Endothelial cell of umbilical vein (primary cell): ENCODE measurements at regions not wholly inside any gene's neighbourhood (a gene's known extent, or its start where the extent isn't known, plus 50 kb on each side); places are given as distances from the start of the nearest gene placed in this dataset.

ENCODE experiments used
- BruUV-seq: library from RNA; stranded (reverse); fragments of 400-500 nt; replicated peaks from 2 replicates; lab custom pipeline; 2021; lab: Mats Ljungman, UMichigan
- CTCF ChIA-PET: fragments of 300-600, 350-600 bp; sonication (Branson Sonifier 250); formaldehyde crosslinking; loops from one replicate; lab custom pipeline; 2021; ENCODE audit warnings: antibody characterized with exemption, inconsistent platforms; lab: Charles Lee
- POLR2A ChIA-PET: fragments of 300-600, 350-600 bp; sonication (Branson Sonifier 250); formaldehyde crosslinking; loops from one replicate; lab custom pipeline; 2021; ENCODE audit warnings: antibody characterized with exemption, inconsistent platforms; lab: Charles Lee
- DNase-seq: peaks from one replicate; pipeline ENCODE4 v3.0.0-alpha.2; 2011; ENCODE audit warnings: low read depth, low spot score
- FAIRE-seq: peaks from 2 replicates; lab custom pipeline; 2011; peaks lifted over from hg19 to GRCh38; lab: Jason Lieb, UNC
- H2AFZ ChIP-seq: 2 replicates; pipeline ENCODE4 v1.6.0; 2012; ENCODE audit warnings: low read depth, low read length, control low read depth, inconsistent platforms
- H3K27ac ChIP-seq: 2 replicates; pipeline ENCODE4 v1.5.1; 2011; ENCODE audit warnings: low read depth, mild to moderate bottlenecking, control low read depth, low read length, moderate library complexity; ENCODE audit not compliant: insufficient read depth
- H3K27me3 ChIP-seq, 2 experiments: 2 replicates each; pipeline versions ENCODE4 v1.6.0 to v1.6.1; 2011; ENCODE audit warnings: low read length in 2 of 2, mixed read lengths in 1 of 2; ENCODE audit not compliant: control insufficient read depth in 2 of 2, insufficient read depth in 2 of 2
- H3K36me3 ChIP-seq, 2 experiments: 2 replicates in 1 of 2; 3 replicates in 1 of 2; pipeline ENCODE4 v1.5.1; 2011; ENCODE audit warnings: low read length in 2 of 2, mild to moderate bottlenecking in 1 of 2, moderate library complexity in 1 of 2; ENCODE audit not compliant: control insufficient read depth in 2 of 2, insufficient read depth in 2 of 2; ENCODE audit errors: extremely low read depth in 1 of 2
- H3K4me1 ChIP-seq: 3 replicates; pipeline ENCODE4 v1.5.1; 2011; ENCODE audit warnings: mild to moderate bottlenecking, low read length; ENCODE audit not compliant: control insufficient read depth, insufficient read depth; ENCODE audit errors: extremely low read depth
- H3K4me2 ChIP-seq: 2 replicates; pipeline ENCODE4 v1.6.1; 2011; ENCODE audit warnings: low read length, control low read depth, mixed read lengths; ENCODE audit not compliant: insufficient read depth
- H3K4me3 ChIP-seq, 3 experiments: fragments of 200-600 bp in 1 of 3; sonication (generic), shearing (Covaris generic) in 1 of 3; replicated peaks in 1 of 3; 2 replicates each; pipeline ENCODE4 v1.5.1; 2011 to 2016; ENCODE audit warnings: control low read depth in 3 of 3, low read length in 3 of 3, mild to moderate bottlenecking in 2 of 3, inconsistent platforms in 1 of 3, low read depth in 1 of 3, moderate library complexity in 1 of 3; ENCODE audit not compliant: insufficient read depth in 1 of 3
- H3K79me2 ChIP-seq: 2 replicates; pipeline ENCODE4 v1.6.0; 2012; ENCODE audit warnings: low read length, inconsistent platforms; ENCODE audit not compliant: control insufficient read depth, insufficient read depth
- H3K9ac ChIP-seq: replicated peaks from 2 replicates; pipeline ENCODE3; 2011; ENCODE audit warnings: low read length, control low read depth; ENCODE audit not compliant: insufficient read depth; ENCODE audit errors: extremely low read depth
- H3K9me1 ChIP-seq: replicated peaks from 3 replicates; pipeline ENCODE4 v1.6.0; 2011; ENCODE audit warnings: mild to moderate bottlenecking, low read length; ENCODE audit not compliant: control insufficient read depth, insufficient read depth; ENCODE audit errors: extremely low read depth
- H3K9me3 ChIP-seq: replicated peaks from 2 replicates; pipeline ENCODE4 v1.5.1; 2012; ENCODE audit warnings: low read length, inconsistent platforms; ENCODE audit not compliant: control insufficient read depth, insufficient read depth
- H4K20me1 ChIP-seq: replicated peaks from 2 replicates; pipeline ENCODE3; 2011; ENCODE audit warnings: mild to moderate bottlenecking, low read length; ENCODE audit not compliant: control insufficient read depth, insufficient read depth; ENCODE audit errors: extremely low read depth
- CTCF ChIP-seq, 2 donors: IDR thresholded peaks; 1 replicate in 1 of 2; 2 replicates in 1 of 2; pipeline ENCODE4 v1.5.1; 2011; ENCODE audit warnings: low read length in 2 of 2, mild to moderate bottlenecking in 2 of 2, moderate library complexity in 2 of 2, control low read depth in 1 of 2, inconsistent platforms in 1 of 2, low read depth in 1 of 2; ENCODE audit not compliant: insufficient read depth in 1 of 2; ENCODE audit errors: extremely low read depth in 1 of 2
- EZH2 ChIP-seq: IDR thresholded peaks from 2 replicates; pipeline ENCODE4 v1.6.1; 2012; ENCODE audit warnings: borderline replicate concordance, low read depth, mild to moderate bottlenecking, moderate library complexity, low read length, inconsistent platforms; ENCODE audit not compliant: severe bottlenecking
- FOS ChIP-seq: IDR thresholded peaks from 2 replicates; pipeline ENCODE4 v1.6.1; 2011; ENCODE audit warnings: mild to moderate bottlenecking, low read length, moderate library complexity, borderline replicate concordance; ENCODE audit not compliant: insufficient read depth
- GATA2 ChIP-seq: IDR thresholded peaks from 2 replicates; pipeline ENCODE4 v1.7.0; 2011; ENCODE audit warnings: low read depth, mild to moderate bottlenecking, moderate library complexity, mixed read lengths, low read length; ENCODE audit not compliant: insufficient read length, insufficient read depth
- JUN ChIP-seq: IDR thresholded peaks from 2 replicates; pipeline ENCODE4 v1.6.1; 2011; ENCODE audit warnings: borderline replicate concordance, low read depth; ENCODE audit not compliant: insufficient read length, insufficient read depth
- MAX ChIP-seq: IDR thresholded peaks from 2 replicates; pipeline ENCODE4 v1.6.1; 2011; ENCODE audit not compliant: insufficient read depth, insufficient read length
- MYC ChIP-seq: IDR thresholded peaks from one replicate; pipeline ENCODE4 v1.6.1; 2011; ENCODE audit warnings: mild to moderate bottlenecking, low read depth, low read length
- POLR2A ChIP-seq: IDR thresholded peaks from 2 replicates; pipeline ENCODE4 v1.6.1; 2012; ENCODE audit warnings: low read depth, mild to moderate bottlenecking, control low read depth, low read length
- POLR2AphosphoS5 ChIP-seq: IDR thresholded peaks from 2 replicates; pipeline ENCODE4 v1.6.1; 2012; ENCODE audit warnings: low read depth, mild to moderate bottlenecking, control low read depth, low read length, moderate library complexity; ENCODE audit not compliant: insufficient read depth
- dilution Hi-C: fragments of 300-500 bp; cut with MboI; formaldehyde crosslinking; loops from one replicate; pipeline ENCODE4 v1.15.0; 2019; ENCODE audit warnings: low sequenced_read_pairs; ENCODE audit not compliant: extremely low pct_ligation_motif_present
- intact Hi-C: fragments of 100-400 bp; cut with micrococcal nuclease; formaldehyde crosslinking; loops from one replicate; pipeline ENCODE4 v1.10.0; 2022

GRCh38 chr5:87650284-87650683, 237.6 kb upstream of the CCNH start:
- H3K27me3 ChIP-seq, result no peaks in the 10 kb centered on the region
- dilution Hi-C loops (no loop called here), intact Hi-C loops (no loop called here)
- CTCF ChIA-PET, result no interaction called here
- H3K36me3 ChIP-seq, result no peaks in the 10 kb centered on the region
- no peaks in the 10 kb centered on the region for H3K9me3 ChIP-seq
- TF ChIP-seq MAX, result no peak
- no peak for TF ChIP-seq CTCF (IDR thresholded peaks at IDR 0.05; ENCODE audit: extremely low read depth in 1 of 2, insufficient read depth in 1 of 2, low read depth in 1 of 2, low read length in 2 of 2)
- TF ChIP-seq POLR2AphosphoS5, result no peak
- TF ChIP-seq MYC, result no peak
- no peak for TF ChIP-seq GATA2
- BruUV-seq, result no TSS peak
- no peak overlapping the region for H3K9ac ChIP-seq
- H4K20me1 ChIP-seq, result no peaks in the 10 kb centered on the region
- H3K4me2 ChIP-seq, result no peak overlapping the region
- DNase-seq, result no peak
- H3K79me2 ChIP-seq, result no peaks in the 10 kb centered on the region
- no peak for FAIRE-seq
- H3K27ac ChIP-seq, result no peak overlapping the region
- H3K4me3 ChIP-seq, result no peak overlapping the region
- POLR2A ChIA-PET, result no interaction called here
- H3K4me1 ChIP-seq, result no peaks in the 10 kb centered on the region
- H3K9me1 ChIP-seq, result no peaks in the 10 kb centered on the region
- H2AFZ ChIP-seq, result no peak overlapping the region

- no peak overlapping the region for H2AFZ ChIP-seq
- intact Hi-C loops, result no loop called here
- no peak overlapping the region for H3K4me3 ChIP-seq
- POLR2A ChIA-PET, result no interaction called here
- no peak overlapping the region for H3K27ac ChIP-seq
- no peaks in the 10 kb centered on the region for H3K79me2 ChIP-seq
- CTCF ChIA-PET, result no interaction called here
- H4K20me1 ChIP-seq, result no peaks in the 10 kb centered on the region
- H3K9me1 ChIP-seq, result no peaks in the 10 kb centered on the region
- dilution Hi-C loops, result no loop called here
- no peaks in the 10 kb centered on the region for H3K27me3 ChIP-seq
- no peaks in the 10 kb centered on the region for H3K36me3 ChIP-seq
- TF ChIP-seq EZH2 (no peak), GATA2 (no peak), POLR2A (no peak), CTCF (IDR thresholded peaks at IDR 0.05; ENCODE audit: extremely low read depth in 1 of 2, insufficient read depth in 1 of 2, low read depth in 1 of 2, low read length in 2 of 2) (no peak), MAX (no peak), FOS (no peak), POLR2AphosphoS5 (no peak), JUN (no peak), MYC (no peak)
- no peaks in the 10 kb centered on the region for H3K4me1 ChIP-seq
- FAIRE-seq (no peak), DNase-seq (no peak)
- no TSS peak for BruUV-seq
- H3K9me3 ChIP-seq, result no peaks in the 10 kb centered on the region
- no peak overlapping the region for H3K4me2 ChIP-seq
- H3K9ac ChIP-seq, result no peak overlapping the region
Observed at GRCh38 chr5:87649455-87649854, 236.7 kb upstream of the CCNH start.
